ENCODE measurements at regions not wholly inside any gene's neighbourhood (a gene's known extent, or its start where the extent isn't known, plus 50 kb on each side); places are given as distances from the start of the nearest gene placed in this dataset.

DNA sequence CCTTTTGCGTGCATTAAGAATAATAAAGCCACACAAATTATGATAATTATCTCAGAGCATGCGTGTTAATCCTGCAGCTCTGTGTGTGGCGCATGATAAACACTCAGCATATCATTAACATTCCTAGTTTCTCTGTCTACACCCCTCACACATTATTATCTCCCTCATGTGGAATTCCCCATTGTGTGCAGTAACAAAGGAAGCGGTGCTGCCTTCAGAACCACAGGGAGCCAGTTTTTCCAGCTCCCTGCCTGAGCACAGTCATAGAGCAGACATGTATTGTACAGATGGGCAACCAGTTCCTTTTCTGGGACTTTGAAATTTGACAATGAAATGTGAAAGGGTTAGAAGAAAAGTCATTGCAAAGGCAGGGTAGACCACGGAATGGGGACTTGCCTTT lies 1365.5 kb upstream of the CDH9 start:
- TF ChIP-seq, protein P1, sequence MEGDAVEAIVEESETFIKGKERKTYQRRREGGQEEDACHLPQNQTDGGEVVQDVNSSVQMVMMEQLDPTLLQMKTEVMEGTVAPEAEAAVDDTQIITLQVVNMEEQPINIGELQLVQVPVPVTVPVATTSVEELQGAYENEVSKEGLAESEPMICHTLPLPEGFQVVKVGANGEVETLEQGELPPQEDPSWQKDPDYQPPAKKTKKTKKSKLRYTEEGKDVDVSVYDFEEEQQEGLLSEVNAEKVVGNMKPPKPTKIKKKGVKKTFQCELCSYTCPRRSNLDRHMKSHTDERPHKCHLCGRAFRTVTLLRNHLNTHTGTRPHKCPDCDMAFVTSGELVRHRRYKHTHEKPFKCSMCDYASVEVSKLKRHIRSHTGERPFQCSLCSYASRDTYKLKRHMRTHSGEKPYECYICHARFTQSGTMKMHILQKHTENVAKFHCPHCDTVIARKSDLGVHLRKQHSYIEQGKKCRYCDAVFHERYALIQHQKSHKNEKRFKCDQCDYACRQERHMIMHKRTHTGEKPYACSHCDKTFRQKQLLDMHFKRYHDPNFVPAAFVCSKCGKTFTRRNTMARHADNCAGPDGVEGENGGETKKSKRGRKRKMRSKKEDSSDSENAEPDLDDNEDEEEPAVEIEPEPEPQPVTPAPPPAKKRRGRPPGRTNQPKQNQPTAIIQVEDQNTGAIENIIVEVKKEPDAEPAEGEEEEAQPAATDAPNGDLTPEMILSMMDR (IDR thresholded peaks at IDR 0.05): no peak
- TF ChIP-seq POLR2A (IDR thresholded peaks at IDR 0.05; ENCODE audit: low read depth): no peak
